HG02678 (cell line): ENCODE measurements at regions not wholly inside any gene's neighbourhood (a gene's known extent, or its start where the extent isn't known, plus 50 kb on each side); places are given as distances from the start of the nearest gene placed in this dataset.
"Not testable (repeated sequence)": the region's sequence is repeated elsewhere in the genome, so short reads cannot be mapped to it uniquely, and the experiment has no call there.

Experiments used
- ATAC-seq: cut with Tn5 transposase; IDR thresholded peaks from one replicate; pipeline ENCODE4 v1.9.1; 2021; ENCODE audit warnings: mild to moderate bottlenecking, moderate library complexity; ENCODE audit not compliant: unreplicated experiment

DNA sequence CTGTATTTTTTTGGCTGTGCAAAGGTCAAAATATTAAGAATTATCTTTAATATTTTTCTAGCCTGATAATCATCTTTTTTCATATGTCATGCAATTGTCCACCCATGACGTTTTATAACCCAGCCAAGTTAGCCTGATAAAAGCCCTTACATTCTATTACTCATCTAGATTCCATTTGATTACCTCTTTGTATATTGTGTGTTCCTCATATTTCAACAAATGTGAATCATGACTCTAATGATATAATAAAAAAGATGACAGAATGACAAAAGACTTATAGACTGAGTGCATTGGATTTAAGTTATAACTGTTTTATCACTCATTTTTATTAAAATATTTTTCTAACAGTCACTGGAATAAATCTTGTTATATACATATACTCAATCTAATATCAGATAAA is 1560.0 kb upstream of the LRRTM3 start:
- ATAC-seq: no peak

DNA sequence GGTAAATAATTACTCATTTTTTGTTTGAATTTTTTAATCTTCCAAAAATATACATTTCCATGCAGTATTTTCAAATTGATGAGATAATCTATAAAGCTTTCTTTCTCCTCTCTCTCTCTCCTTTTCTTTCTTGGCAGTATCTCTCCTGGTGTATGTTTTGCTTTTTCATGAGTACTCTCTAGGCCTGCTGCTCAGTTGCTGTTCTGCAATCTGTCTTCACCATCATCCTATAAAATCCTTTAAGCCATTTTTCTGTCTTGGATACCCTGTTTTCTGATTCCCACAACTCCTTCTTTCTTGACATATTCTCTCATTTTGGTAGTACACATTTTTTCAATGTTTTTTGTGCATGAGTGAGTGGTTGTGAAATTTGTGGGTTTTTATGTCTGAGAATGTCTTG is 1558.1 kb upstream of the LRRTM3 start:
- no peak for ATAC-seq

GRCh38 chr10:65375528-65375927 is 1550.3 kb upstream of the LRRTM3 start:
- no peak for ATAC-seq

DNA sequence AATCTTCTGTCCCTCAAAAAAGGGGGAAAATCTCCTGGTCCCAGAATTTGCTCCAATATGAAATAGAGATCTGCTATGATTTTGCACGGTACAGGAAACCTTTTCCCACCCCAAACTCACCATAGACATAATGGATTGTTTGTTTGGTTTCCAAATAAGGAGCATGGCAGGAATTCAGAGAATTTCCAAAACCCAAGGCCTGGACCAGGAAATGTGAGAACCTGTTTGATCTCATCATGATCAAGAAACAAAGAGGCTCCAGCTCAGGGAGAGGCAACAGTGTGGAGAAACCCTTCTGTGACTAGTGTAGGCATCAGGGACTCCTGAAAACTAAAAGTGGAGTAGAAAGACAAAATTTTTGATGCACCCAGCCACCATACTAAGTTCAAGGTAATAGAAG is 1548.1 kb upstream of the LRRTM3 start:
- ATAC-seq: no peak

GRCh38 chr10:65394502-65395297 is 1531.1 kb upstream of the LRRTM3 start:
- peak; percentile 54 for ATAC-seq

DNA sequence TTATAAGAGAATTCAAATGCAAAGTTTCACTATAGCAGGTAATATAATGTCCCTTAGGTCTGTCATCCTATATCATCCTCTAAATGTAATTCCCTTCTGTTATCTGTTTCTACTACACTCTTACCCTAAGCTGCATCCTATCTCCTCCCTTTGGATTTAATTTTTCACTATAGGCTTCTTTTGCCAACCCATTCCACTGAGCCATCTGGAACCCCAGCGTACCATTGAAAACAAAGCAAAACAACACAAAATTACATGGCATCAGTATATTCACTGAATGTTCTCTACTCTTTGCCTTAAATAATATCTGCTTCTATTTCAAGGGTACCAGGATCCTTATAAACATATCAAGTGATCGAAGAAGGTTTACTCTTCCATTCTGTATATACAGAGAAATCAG is 1530.2 kb upstream of the LRRTM3 start:
- no peak for ATAC-seq

- no peak for ATAC-seq
These were observed 1528.8 kb upstream of the LRRTM3 start for GRCh38 chr10:65396997-65397396.

DNA sequence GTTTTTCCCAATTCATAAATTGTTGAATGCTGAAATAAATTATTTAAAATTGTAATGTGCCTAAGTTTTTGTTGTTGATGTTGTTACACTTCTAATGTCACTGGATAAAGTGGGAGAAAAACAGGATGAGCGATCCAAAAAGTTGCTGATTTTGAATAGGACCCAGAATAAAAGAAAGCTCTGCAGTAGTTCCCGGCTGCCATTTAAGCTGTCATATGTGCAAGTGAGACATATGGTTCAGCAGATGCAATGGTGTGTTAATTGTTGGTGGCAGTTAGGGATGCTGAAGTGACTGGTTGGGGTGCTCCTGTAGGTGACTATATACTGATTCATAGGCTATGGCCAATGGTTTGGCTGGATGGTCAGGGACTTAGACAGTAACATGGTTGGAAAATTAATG is 1517.4 kb upstream of the LRRTM3 start:
- ATAC-seq: no peak

DNA sequence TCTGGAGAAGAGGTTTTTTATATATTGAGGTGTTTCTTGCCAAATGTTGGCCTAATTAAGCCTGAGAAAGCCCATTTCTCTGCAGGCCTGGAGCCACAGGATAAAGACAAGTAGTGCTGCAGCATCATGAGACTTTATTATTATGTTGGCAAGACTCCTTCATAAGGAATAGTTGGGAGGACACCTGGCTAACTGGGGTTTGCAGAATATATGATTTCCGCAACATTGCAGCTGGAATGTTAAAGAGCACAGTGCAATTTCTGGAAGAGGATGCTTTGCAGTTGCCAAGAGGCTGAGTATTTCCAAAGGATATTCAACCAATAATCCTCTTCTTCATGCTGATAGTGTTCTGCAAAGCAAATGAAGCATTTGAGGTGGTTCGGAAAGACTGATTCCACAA is 1512.8 kb upstream of the LRRTM3 start:
- ATAC-seq: no peak

DNA sequence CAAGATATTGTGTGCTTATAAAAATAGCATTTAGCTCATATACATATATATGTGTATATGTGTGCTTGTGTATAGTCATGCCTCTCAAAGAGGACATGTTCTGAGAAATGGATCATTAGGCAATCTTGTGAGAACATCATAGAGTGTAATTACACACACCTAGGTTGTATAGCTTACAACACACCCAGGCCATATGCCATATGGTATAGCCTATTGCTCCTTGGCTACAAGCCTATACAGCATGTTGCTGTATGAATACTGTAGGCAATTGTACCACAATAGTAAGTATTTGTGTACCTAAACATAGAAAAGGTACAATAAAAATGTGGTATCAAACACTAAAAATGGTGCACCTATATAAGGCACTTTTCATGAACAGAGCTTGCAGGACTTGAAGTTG is 1510.5 kb upstream of the LRRTM3 start:
- no peak for ATAC-seq

DNA sequence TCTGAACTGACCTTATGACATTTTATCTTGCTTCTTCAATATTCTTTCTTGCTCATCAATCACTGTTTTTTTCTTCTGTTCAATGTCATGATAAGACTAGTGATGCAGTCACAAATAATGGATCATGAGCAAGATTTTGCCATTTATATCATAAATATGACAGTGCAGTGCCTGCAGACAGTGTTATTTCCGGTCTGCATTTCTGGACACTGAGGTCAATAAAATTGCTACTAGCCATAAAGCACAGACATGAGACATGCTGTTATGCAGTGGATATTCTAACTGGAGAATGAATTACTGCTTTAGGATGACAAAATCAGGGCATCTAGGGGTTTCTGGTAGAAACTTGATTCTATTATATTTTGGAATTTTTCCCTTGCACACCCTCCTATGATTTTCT is 1509.7 kb upstream of the LRRTM3 start:
- ATAC-seq: no peak

GRCh38 chr10:65419629-65420028 is 1506.2 kb upstream of the LRRTM3 start:
- ATAC-seq: no peak

- no peak for ATAC-seq
These were observed 1502.8 kb upstream of the LRRTM3 start for GRCh38 chr10:65423043-65423442.

GRCh38 chr10:65429381-65429780 is 1496.5 kb upstream of the LRRTM3 start:
- ATAC-seq: not testable (repeated sequence)

GRCh38 chr10:65430979-65431378 is 1494.9 kb upstream of the LRRTM3 start:
- ATAC-seq: peak; percentile 73

GRCh38 chr10:65470986-65471385 is 1454.8 kb upstream of the LRRTM3 start:
- ATAC-seq: no peak

GRCh38 chr10:65482848-65483247 is 1443.0 kb upstream of the LRRTM3 start:
- no peak for ATAC-seq

DNA sequence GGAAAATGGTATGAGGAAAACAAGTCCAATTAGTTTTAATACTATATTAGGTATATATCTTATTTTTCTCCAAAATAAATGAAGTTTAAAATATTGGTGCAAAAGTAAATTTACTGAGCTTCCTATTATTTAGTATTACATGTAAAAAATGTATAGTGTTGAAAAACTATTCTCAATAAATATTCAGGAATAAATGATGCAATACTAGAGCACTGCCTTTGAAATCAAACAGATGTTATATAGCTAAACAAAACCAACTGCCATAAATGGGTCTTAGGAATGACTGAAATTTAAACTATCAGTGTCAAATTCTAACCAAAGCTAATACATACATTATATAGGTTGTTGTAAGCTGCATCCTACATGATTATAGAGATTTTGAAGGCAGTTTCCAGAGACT is 1434.0 kb upstream of the LRRTM3 start:
- no peak for ATAC-seq

- ATAC-seq: no peak
These were observed 1429.3 kb upstream of the LRRTM3 start for GRCh38 chr10:65496541-65496940.

DNA sequence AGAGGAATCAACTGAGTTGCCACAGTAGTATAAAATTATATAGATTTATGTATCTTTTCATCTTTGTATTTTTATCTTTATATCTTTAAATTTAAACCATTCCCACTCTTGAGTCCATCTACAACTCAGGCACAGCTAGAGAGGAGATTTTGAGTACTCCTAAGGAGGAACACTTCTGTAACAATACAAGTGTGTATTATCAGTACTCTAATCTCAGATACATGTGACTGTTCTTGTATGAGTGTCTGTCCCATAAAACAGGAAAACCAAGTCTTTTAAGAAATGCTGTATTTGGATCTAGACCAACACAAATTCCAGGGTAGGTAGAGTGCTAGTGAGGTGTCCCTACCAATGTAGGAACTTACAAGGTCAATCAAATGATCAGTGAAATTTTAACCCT is 1428.0 kb upstream of the LRRTM3 start:
- no peak for ATAC-seq

- ATAC-seq: no peak
These were observed 1425.1 kb upstream of the LRRTM3 start for GRCh38 chr10:65500716-65501115.

- ATAC-seq: peak; percentile 98
These were observed 1424.6 kb upstream of the LRRTM3 start for GRCh38 chr10:65501259-65501658.

DNA sequence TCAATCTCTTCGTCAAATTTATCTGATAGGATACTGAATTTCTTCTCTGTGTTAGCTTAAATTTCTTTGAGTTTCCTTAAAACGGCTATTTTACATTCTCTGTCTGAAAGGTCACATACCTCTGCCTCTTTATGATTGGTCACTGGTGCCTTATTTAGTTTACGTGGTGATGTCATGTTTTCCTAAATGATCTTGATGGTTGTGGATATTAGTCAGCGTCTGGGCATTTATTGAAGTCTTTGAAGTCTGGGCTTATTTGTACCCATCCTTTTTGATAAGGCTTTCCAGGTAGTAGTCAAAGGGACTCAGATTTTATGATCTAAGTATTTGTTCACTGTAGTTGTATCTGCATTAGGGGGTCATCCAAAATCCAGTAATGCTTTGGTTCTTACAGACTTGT is 1407.5 kb upstream of the LRRTM3 start:
- ATAC-seq: no peak
